Esophagus (tissue), 2 donors: ENCODE measurements at regions not wholly inside any gene's neighbourhood (a gene's known extent, or its start where the extent isn't known, plus 50 kb on each side); places are given as distances from the start of the nearest gene placed in this dataset.

ENCODE experiments used
- H3K27ac ChIP-seq, 2 donors: one replicate each; pipeline ENCODE4 v1.5.1; 2013; ENCODE audit warnings: low read depth in 2 of 2, mild to moderate bottlenecking in 2 of 2, inconsistent platforms in 1 of 2, low read length in 1 of 2, moderate library complexity in 1 of 2
- H3K27me3 ChIP-seq, 2 donors: one replicate each; pipeline ENCODE4 v1.6.1; 2013; ENCODE audit warnings: low read length in 2 of 2, control low read depth in 1 of 2, mild to moderate bottlenecking in 1 of 2; ENCODE audit not compliant: insufficient read depth in 2 of 2, control insufficient read depth in 1 of 2
- H3K36me3 ChIP-seq, 2 donors: one replicate each; pipeline ENCODE4 v1.6.1; 2013; ENCODE audit warnings: low read length in 1 of 2; ENCODE audit not compliant: control insufficient read depth in 2 of 2, insufficient read depth in 2 of 2
- H3K4me1 ChIP-seq, 2 donors: one replicate each; pipeline ENCODE4 v1.6.1; 2013; ENCODE audit warnings: low read length in 1 of 2; ENCODE audit not compliant: control insufficient read depth in 2 of 2, insufficient read depth in 2 of 2
- H3K4me3 ChIP-seq, 2 donors: one replicate each; pipeline ENCODE4 v1.5.1; 2013; ENCODE audit warnings: low read length in 2 of 2, mild to moderate bottlenecking in 2 of 2, low read depth in 1 of 2, moderate library complexity in 1 of 2
- H3K9me3 ChIP-seq, 2 donors: one replicate each; pipeline ENCODE4 v1.6.1; 2013; ENCODE audit warnings: mild to moderate bottlenecking in 2 of 2, low read depth in 1 of 2, low read length in 1 of 2, moderate library complexity in 1 of 2; ENCODE audit not compliant: control insufficient read depth in 2 of 2, insufficient read depth in 1 of 2
- WGBS, 2 donors: extraction: QIAGEN DNeasy Blood & Tissue Kit; methylation state at CpG; one replicate each; pipeline ENCODE4 v1.1.7; 2013; 5-methylcytosine and 5-hydroxymethylcytosine counted together
- donor health status: healthy with polysubstance abuse.
- donor health status: Bipolar disorder and iron deficiency.

- no peaks in the 10 kb centered on the region for H3K27me3 ChIP-seq
- 87 to 89% methylated on average over 1 of the region's 1 CpG for WGBS, 2 donors
- H3K9me3 ChIP-seq, result peaks cover 6 to 12% of the 10 kb centered on the region in 2 donors
- H3K4me1 ChIP-seq, result no peaks in the 10 kb centered on the region
- H3K4me3 ChIP-seq, result no peak overlapping the region
- H3K27ac ChIP-seq, result no peak overlapping the region
- H3K36me3 ChIP-seq, result no peaks in the 10 kb centered on the region
Measured at GRCh38 chr7:52909935-52910334, 125.5 kb upstream of the POM121L12 start.

DNA sequence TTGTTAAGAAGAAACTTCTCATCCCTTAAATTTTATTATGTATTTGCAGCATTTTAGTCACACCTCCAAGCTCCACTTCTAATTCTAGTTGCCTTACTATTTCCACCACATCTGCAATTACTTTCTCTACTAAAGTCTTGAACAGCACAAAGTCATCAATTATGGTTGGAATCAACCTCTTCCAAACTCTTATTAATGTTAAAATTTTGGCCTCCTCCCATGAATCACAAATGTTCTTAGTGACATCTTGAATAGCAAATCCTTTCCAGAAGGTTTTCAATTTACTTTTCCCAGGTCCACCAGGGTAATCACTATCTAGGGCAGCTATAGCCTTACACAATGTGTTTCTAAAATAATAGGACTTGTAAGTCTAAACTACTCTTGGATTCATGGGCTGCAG is 126.3 kb upstream of the POM121L12 start:
- Histone ChIP-seq H3K4me1 (no peaks in the 10 kb centered on the region), H3K27me3 (no peaks in the 10 kb centered on the region), H3K27ac (no peak overlapping the region), H3K36me3 (no peaks in the 10 kb centered on the region), H3K9me3 (peaks cover 6 to 12% of the 10 kb centered on the region in 2 donors), H3K4me3 (no peak overlapping the region)

GRCh38 chr7:52897713-52898112 is 137.7 kb upstream of the POM121L12 start:
- 76 to 80% methylated on average over 5 of the region's 5 CpGs for WGBS, 2 donors
- H3K9me3 ChIP-seq, result peaks cover 0 to 2% of the 10 kb centered on the region in 2 donors
- no peak overlapping the region for H3K27ac ChIP-seq
- no peaks in the 10 kb centered on the region for H3K27me3 ChIP-seq
- H3K36me3 ChIP-seq, result no peaks in the 10 kb centered on the region
- no peaks in the 10 kb centered on the region for H3K4me1 ChIP-seq
- H3K4me3 ChIP-seq, result no peak overlapping the region

DNA sequence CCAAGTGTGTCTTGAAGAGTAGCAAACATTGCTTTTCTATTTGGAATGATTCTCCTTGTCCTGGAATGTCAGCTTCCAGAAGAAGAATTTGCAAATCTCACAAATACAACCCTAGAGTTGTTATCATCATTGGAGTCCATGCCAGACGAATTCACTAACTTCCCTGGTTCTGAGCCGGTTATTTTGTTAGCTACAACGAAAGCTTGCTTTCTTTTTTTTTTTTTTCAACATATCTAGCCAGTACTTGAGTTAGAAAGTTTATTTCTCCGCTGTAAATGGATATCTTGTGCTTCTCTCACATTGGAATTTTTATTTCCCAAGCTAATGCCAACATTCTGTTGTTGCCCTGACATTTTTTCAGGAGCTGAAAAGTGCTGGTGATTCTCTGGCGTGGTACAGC is 138.1 kb upstream of the POM121L12 start:
- WGBS, 2 donors, result 50 to 53% methylated on average over 5 of the region's 5 CpGs
- no peak overlapping the region for H3K4me3 ChIP-seq
- H3K27me3 ChIP-seq, result no peaks in the 10 kb centered on the region
- H3K4me1 ChIP-seq, result no peaks in the 10 kb centered on the region
- peaks cover 0 to 2% of the 10 kb centered on the region in 2 donors for H3K9me3 ChIP-seq
- H3K27ac ChIP-seq, result no peak overlapping the region
- H3K36me3 ChIP-seq, result no peaks in the 10 kb centered on the region

- Histone ChIP-seq H3K36me3 (no peaks in the 10 kb centered on the region), H3K4me3 (no peak overlapping the region), H3K27ac (no peak overlapping the region), H3K27me3 (no peaks in the 10 kb centered on the region), H3K4me1 (no peaks in the 10 kb centered on the region), H3K9me3 (no peaks in the 10 kb centered on the region)
- 45 to 55% methylated on average over 2 of the region's 2 CpGs for WGBS, 2 donors
Measured at GRCh38 chr7:52877240-52877639, 158.2 kb upstream of the POM121L12 start.

DNA sequence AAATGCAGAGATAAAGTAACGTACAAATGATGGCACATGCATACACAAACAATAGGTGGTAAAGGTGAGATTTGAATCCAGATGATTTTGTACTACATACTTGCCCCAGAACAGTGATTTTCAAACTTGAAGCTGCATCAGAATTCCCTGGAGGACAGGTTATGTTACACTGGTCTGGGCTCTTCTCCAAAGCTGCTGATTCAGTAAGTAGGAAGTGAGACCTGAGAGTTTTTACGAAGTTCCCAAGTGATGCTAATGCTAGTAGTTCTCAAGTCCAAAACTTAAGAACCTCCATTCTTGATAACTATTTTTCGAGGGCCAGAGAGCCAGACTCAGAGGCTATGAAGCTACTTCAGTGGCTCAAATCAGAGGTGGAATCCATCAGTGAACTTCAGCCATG is 159.0 kb upstream of the POM121L12 start:
- H3K4me1 ChIP-seq, result no peaks in the 10 kb centered on the region
- WGBS, 2 donors, result 70 to 74% methylated on average over 3 of the region's 3 CpGs
- no peaks in the 10 kb centered on the region for H3K27me3 ChIP-seq
- H3K9me3 ChIP-seq, result no peaks in the 10 kb centered on the region
- H3K4me3 ChIP-seq, result no peak overlapping the region
- no peaks in the 10 kb centered on the region for H3K36me3 ChIP-seq
- H3K27ac ChIP-seq, result no peak overlapping the region

DNA sequence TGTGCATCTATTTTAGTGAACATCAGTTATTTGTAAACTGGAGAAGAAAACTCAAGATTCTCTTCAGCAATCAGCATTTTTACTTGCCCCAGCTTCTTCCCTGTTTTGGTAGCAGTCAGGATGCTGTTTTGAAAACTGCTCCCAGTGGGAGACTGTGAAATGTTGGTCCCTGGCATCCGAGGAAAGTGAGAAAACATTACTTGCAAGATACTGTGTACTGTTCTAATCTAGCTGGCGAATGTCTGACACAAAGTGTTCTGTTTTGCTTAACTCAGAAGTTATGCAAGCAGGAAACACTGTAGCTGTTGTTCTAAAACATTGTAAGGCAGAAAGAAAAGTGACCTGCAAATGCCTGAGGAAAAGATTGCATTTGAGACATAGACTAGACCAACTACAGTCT is 171.8 kb upstream of the POM121L12 start:
- WGBS, 2 donors, result 55 to 56% methylated on average over 2 of the region's 2 CpGs
- no peak overlapping the region for H3K27ac ChIP-seq
- H3K4me3 ChIP-seq, result no peak overlapping the region
- no peaks in the 10 kb centered on the region for H3K4me1 ChIP-seq
- no peaks in the 10 kb centered on the region for H3K36me3 ChIP-seq
- H3K9me3 ChIP-seq, result peaks cover 9% of the 10 kb centered on the region in 2 donors
- no peaks in the 10 kb centered on the region for H3K27me3 ChIP-seq

DNA sequence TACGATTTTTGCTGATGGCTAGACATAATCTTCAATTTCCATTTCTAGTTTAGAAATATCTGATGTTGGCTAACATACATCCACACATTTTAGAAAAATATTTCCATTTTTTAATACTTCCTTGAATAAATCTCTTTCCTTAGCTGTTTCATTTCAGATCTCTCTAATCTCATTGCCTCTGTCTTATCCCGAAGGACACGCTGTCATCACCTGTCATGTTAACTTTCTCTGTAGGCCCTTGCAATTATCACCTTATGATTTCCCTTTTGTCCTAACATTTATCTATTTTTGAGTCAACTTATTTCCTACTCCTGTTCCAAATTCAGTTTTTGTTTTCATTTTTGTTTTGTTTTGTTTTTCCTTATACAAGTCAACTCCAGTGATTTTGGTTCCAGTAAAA is 173.1 kb upstream of the POM121L12 start:
- H3K27me3 ChIP-seq, result no peaks in the 10 kb centered on the region
- H3K9me3 ChIP-seq, result peaks cover 9% of the 10 kb centered on the region in 2 donors
- 86 to 90% methylated on average over 3 of the region's 3 CpGs for WGBS, 2 donors
- H3K4me3 ChIP-seq, result no peak overlapping the region
- no peaks in the 10 kb centered on the region for H3K36me3 ChIP-seq
- H3K27ac ChIP-seq, result no peak overlapping the region
- H3K4me1 ChIP-seq, result no peaks in the 10 kb centered on the region

GRCh38 chr7:52857367-52857766 is 178.1 kb upstream of the POM121L12 start:
- Histone ChIP-seq H3K27ac (no peak overlapping the region), H3K36me3 (no peaks in the 10 kb centered on the region), H3K27me3 (no peaks in the 10 kb centered on the region), H3K4me3 (no peak overlapping the region), H3K9me3 (no peaks in the 10 kb centered on the region), H3K4me1 (no peaks in the 10 kb centered on the region)
- WGBS, 2 donors, result 2 to 3% methylated on average over 1 of the region's 1 CpG

- H3K4me3 ChIP-seq, result no peak overlapping the region
- no peaks in the 10 kb centered on the region for H3K36me3 ChIP-seq
- no peaks in the 10 kb centered on the region for H3K4me1 ChIP-seq
- H3K27ac ChIP-seq, result no peak overlapping the region
- H3K9me3 ChIP-seq, result no peaks in the 10 kb centered on the region
- no peaks in the 10 kb centered on the region for H3K27me3 ChIP-seq
- WGBS, 2 donors, result 51 to 65% methylated on average over 1 of the region's 1 CpG
Measured at GRCh38 chr7:52854681-52855080, 180.8 kb upstream of the POM121L12 start.
